ENCODE measurements at regions not wholly inside any gene's neighbourhood (a gene's known extent, or its start where the extent isn't known, plus 50 kb on each side); places are given as distances from the start of the nearest gene placed in this dataset.

GRCh38 chrX:96455078-96455477 is 229.6 kb upstream of the DIAPH2 start:
- Histone ChIP-seq H3K27ac (ENCODE audit: low read depth, low read length) (no peak overlapping the region), H3K4me3 (ENCODE audit: low read length) (no peak overlapping the region), H3K9me3 (ENCODE audit: control insufficient read depth, low read length) (no peaks in the 10 kb centered on the region), H3K4me1 (ENCODE audit: control insufficient read depth, insufficient read depth, low read length) (no peaks in the 10 kb centered on the region), H3K36me3 (ENCODE audit: control insufficient read depth, insufficient read depth, low read length) (no peaks in the 10 kb centered on the region), H3K9ac (ENCODE audit: extremely low read depth, low read length, poor library complexity, severe bottlenecking) (no peak overlapping the region), H3K27me3 (ENCODE audit: control insufficient read depth, insufficient read depth, low read length, poor library complexity, severe bottlenecking) (no peaks in the 10 kb centered on the region)
- peaks cover 6% of the 10 kb centered on the region for H3K27me3 Mint-ChIP-seq (ENCODE audit: insufficient read depth)
- TF ChIP-seq CTCF (conservative IDR thresholded peaks at IDR 0.05), result no peak
- H3K36me3 Mint-ChIP-seq (ENCODE audit: low read depth), result no peaks in the 10 kb centered on the region
- no peak overlapping the region for H3K4me3 Mint-ChIP-seq
- WGBS, 2 experiments (ENCODE audit: insufficient coverage in 1 of 2, insufficient read length in 1 of 2), result 80% methylated on average over 1 of the region's 3 CpGs; no CpG with 5 or more reads in 1 of the 2 experiments
- no peak overlapping the region for H3K27ac Mint-ChIP-seq
- peaks cover 7% of the 10 kb centered on the region for H3K4me1 Mint-ChIP-seq
- DNase-seq, result no peak
- peaks cover 2% of the 10 kb centered on the region for H3K9me3 Mint-ChIP-seq

- WGBS, 2 experiments (ENCODE audit: insufficient coverage in 1 of 2, insufficient read length in 1 of 2), result 97 to 100% methylated on average over 3 to 16 of the region's 16 CpGs
These were observed 219.6 kb upstream of the DIAPH2 start for GRCh38 chrX:96464880-96465558.

GRCh38 chrX:96474029-96474740 is 210.5 kb upstream of the DIAPH2 start:
- no peaks in the 10 kb centered on the region for H3K36me3 ChIP-seq (ENCODE audit: control insufficient read depth, insufficient read depth, low read length)
- Mint-ChIP-seq H3K36me3 (ENCODE audit: low read depth) (no peaks in the 10 kb centered on the region), H3K27me3 (ENCODE audit: insufficient read depth) (no peaks in the 10 kb centered on the region), H3K4me1 (no peaks in the 10 kb centered on the region), H3K27ac (no peak overlapping the region), H3K9me3 (no peaks in the 10 kb centered on the region), H3K4me3 (no peak overlapping the region)
- no peak for TF ChIP-seq CTCF (conservative IDR thresholded peaks at IDR 0.05)
- H3K4me3 ChIP-seq (ENCODE audit: low read length), result no peak overlapping the region
- H3K27me3 ChIP-seq (ENCODE audit: control insufficient read depth, insufficient read depth, low read length, poor library complexity, severe bottlenecking), result no peaks in the 10 kb centered on the region
- WGBS, 2 experiments (ENCODE audit: insufficient coverage in 1 of 2, insufficient read length in 1 of 2), result 80 to 90% methylated on average over 1 to 3 of the region's 4 CpGs
- no peak overlapping the region for H3K9ac ChIP-seq (ENCODE audit: extremely low read depth, low read length, poor library complexity, severe bottlenecking)
- DNase-seq, result no peak
- no peaks in the 10 kb centered on the region for H3K9me3 ChIP-seq (ENCODE audit: control insufficient read depth, low read length)
- H3K27ac ChIP-seq (ENCODE audit: low read depth, low read length), result no peak overlapping the region
- no peaks in the 10 kb centered on the region for H3K4me1 ChIP-seq (ENCODE audit: control insufficient read depth, insufficient read depth, low read length)

More at GRCh38 chrX:96464880-96465558, 219.6 kb upstream of the DIAPH2 start:
- Mint-ChIP-seq H3K27ac (no peak overlapping the region), H3K4me3 (no peak overlapping the region), H3K36me3 (ENCODE audit: low read depth) (no peaks in the 10 kb centered on the region), H3K27me3 (ENCODE audit: insufficient read depth) (peaks cover 7% of the 10 kb centered on the region), H3K9me3 (no peaks in the 10 kb centered on the region), H3K4me1 (peaks cover 9% of the 10 kb centered on the region)
- no peak overlapping the region for H3K4me3 ChIP-seq (ENCODE audit: low read length)
- no peak for TF ChIP-seq CTCF (conservative IDR thresholded peaks at IDR 0.05)
- no peaks in the 10 kb centered on the region for H3K4me1 ChIP-seq (ENCODE audit: control insufficient read depth, insufficient read depth, low read length)
- no peak overlapping the region for H3K9ac ChIP-seq (ENCODE audit: extremely low read depth, low read length, poor library complexity, severe bottlenecking)
- H3K36me3 ChIP-seq (ENCODE audit: control insufficient read depth, insufficient read depth, low read length), result no peaks in the 10 kb centered on the region
- no peaks in the 10 kb centered on the region for H3K9me3 ChIP-seq (ENCODE audit: control insufficient read depth, low read length)
- H3K27ac ChIP-seq (ENCODE audit: low read depth, low read length), result no peak overlapping the region
- DNase-seq, result no peak
- peaks cover 12% of the 10 kb centered on the region for H3K27me3 ChIP-seq (ENCODE audit: control insufficient read depth, insufficient read depth, low read length, poor library complexity, severe bottlenecking)

All from endodermal cell (in vitro differentiated cells).